ENCODE measurements at regions not wholly inside any gene's neighbourhood (a gene's known extent, or its start where the extent isn't known, plus 50 kb on each side); places are given as distances from the start of the nearest gene placed in this dataset.

DNA sequence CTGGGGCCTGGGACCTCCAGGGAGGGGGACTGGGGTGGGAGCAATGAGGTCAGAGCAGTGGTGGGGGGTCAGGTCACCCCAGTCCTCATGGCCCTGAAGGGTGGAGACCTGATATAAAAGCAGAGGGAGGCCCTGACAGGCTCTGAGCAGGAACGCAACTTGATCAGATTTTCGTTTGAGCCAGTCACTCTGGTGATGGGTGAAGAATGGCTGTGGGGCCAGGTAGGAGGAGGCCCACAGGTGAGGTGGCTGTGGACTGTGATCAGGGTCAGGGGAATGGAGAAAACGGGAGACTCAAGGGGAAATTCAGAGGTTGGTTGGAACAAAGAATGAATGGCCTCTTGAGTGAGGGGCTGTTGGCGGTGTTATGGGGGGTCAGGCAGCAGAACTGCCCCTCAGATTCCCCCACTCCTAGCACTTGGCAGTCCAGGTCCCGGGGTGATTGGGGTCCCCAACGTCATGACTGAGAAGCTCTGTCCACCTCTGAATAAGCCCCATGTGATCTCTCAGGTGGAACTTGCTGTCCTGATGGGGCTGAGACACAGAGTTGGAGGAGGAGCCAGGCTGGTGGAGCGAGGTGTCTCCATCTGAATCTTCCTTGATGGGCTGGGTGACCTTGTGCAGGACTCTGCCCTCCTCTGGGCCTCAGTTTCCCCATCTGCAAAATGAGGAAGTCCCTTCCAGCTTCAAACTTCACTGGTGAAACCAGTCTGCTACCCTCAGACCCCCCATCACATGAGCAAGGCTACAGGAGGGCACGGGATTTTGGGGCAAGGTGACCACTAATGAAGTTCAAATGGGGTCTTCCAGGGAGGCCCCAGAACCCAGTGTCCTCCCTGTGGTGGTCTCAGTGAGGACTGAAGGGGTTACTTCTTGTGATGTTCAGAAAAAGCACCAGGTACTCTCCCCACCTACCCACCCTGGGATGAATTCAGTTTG, 683.0 kb downstream of the MATN1 start:
- WGBS, result 88% methylated on average over 8 of the region's 8 CpGs
- no peak for DNase-seq (ENCODE audit: low read depth in 6 of 9, low spot score in 9 of 9)
- Histone ChIP-seq H3K4me1 (ENCODE audit: control insufficient read depth in 2 of 2, insufficient read depth in 2 of 2, low read length in 2 of 2) (no peaks in the 10 kb centered on the region), H3K27me3 (ENCODE audit: control insufficient read depth in 2 of 2, insufficient read depth in 1 of 2, low read length in 1 of 2) (no peaks in the 10 kb centered on the region), H3K9me3 (ENCODE audit: control insufficient read depth in 2 of 2, insufficient read depth in 1 of 2, low read length in 1 of 2) (peaks cover 0 to 20% of the 10 kb centered on the region in 2 donors), H3K27ac (ENCODE audit: low read depth in 1 of 2, low read length in 1 of 2) (no peak overlapping the region), H3K4me3 (ENCODE audit: low read length in 2 of 2) (no peak overlapping the region), H3K36me3 (ENCODE audit: control insufficient read depth in 2 of 2, insufficient read depth in 2 of 2, low read length in 1 of 2) (no peaks in the 10 kb centered on the region)

DNA sequence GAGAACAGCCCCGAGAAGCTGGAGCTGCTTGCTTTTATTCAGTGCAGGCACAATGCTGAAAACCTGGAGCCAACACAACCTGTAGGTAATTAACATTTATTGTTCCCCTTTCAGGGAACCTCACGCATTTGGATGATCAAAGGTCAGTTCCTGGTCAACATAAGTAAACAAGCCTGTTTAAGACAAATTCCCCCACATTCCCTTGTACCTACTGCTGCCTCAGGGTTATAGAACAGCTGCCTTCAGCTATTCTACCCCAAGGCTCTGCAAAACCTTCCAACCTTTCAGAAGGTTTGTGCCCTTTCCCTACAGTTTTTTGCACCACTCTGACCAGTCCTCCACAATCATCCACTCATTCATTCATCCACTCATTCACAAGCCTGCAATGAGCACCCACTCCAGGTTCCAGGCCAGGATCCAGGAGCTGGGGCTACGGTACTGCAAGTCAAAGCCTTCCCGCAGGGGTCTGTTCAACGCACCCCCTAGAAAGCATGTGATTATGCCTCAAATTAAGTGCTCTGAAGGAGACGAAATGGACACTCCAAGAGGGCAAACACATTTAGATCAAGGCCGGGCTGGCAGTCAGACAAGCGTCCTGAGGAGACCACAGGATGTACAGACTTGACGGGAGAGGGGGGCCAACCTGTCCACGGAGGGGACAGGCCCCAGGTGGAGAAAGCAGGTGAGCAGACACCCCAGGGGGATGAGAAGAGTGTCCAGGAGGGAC, 683.9 kb downstream of the MATN1 start:
- WGBS, result 88% methylated on average over 10 of the region's 10 CpGs
- Histone ChIP-seq H3K36me3 (ENCODE audit: control insufficient read depth in 2 of 2, insufficient read depth in 2 of 2, low read length in 1 of 2) (no peaks in the 10 kb centered on the region), H3K4me1 (ENCODE audit: control insufficient read depth in 2 of 2, insufficient read depth in 2 of 2, low read length in 2 of 2) (no peaks in the 10 kb centered on the region), H3K27ac (ENCODE audit: low read depth in 1 of 2, low read length in 1 of 2) (no peak overlapping the region), H3K27me3 (ENCODE audit: control insufficient read depth in 2 of 2, insufficient read depth in 1 of 2, low read length in 1 of 2) (no peaks in the 10 kb centered on the region), H3K4me3 (ENCODE audit: low read length in 2 of 2) (no peak overlapping the region), H3K9me3 (ENCODE audit: control insufficient read depth in 2 of 2, insufficient read depth in 1 of 2, low read length in 1 of 2) (peaks cover 0 to 20% of the 10 kb centered on the region in 2 donors)
- DNase-seq (ENCODE audit: low read depth in 6 of 9, low spot score in 9 of 9), result no peak

DNA sequence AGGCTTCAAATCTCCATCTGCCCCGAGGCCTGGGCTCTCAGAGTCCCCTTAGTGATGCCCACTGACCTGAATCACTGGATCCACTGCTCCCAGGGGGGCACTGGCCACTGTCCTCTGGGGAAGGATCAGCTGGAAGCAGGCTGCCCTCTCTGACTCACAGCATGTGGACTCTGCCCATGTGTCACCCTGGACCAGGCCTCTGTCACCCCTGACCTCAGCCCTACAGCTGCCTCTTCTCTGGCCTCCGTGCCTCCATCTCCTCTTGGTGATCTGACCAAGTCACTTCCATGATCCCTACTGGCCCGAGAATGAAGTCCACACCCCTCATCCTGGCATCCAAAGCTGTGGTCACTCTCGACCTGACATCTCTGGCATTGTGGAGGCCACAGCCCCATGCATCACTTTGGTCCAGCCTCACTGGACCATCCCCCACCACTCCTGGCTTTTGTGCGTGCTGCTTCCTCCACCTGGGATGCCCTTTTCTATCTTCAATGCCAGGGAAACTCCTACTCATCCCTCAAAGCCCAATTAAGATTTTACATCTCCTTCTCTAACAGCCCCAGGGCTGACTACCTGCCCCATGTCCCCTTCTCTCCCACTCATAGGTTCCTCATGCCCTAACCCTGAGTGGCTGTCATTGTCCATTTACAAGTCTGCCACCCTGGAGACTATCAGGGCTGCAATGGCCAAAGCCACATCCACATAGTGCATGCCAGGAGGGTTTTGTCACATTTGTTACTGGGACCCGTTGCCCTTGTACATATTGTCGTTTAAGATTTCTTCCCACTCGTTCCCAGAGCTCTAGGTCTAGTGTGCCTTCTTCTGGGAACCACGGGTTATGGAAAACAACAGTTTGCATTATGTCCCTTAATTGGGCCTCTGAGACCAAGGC, 685.0 kb downstream of the MATN1 start:
- H3K27ac ChIP-seq (ENCODE audit: low read depth in 1 of 2, low read length in 1 of 2), result no peak overlapping the region
- 85% methylated on average over 9 of the region's 9 CpGs for WGBS
- DNase-seq (ENCODE audit: low read depth in 6 of 9, low spot score in 9 of 9), result no peak
- H3K4me1 ChIP-seq (ENCODE audit: control insufficient read depth in 2 of 2, insufficient read depth in 2 of 2, low read length in 2 of 2), result no peaks in the 10 kb centered on the region
- peaks cover 0 to 19% of the 10 kb centered on the region in 2 donors for H3K9me3 ChIP-seq (ENCODE audit: control insufficient read depth in 2 of 2, insufficient read depth in 1 of 2, low read length in 1 of 2)
- no peak overlapping the region for H3K4me3 ChIP-seq (ENCODE audit: low read length in 2 of 2)
- H3K36me3 ChIP-seq (ENCODE audit: control insufficient read depth in 2 of 2, insufficient read depth in 2 of 2, low read length in 1 of 2), result no peaks in the 10 kb centered on the region
- H3K27me3 ChIP-seq (ENCODE audit: control insufficient read depth in 2 of 2, insufficient read depth in 1 of 2, low read length in 1 of 2), result no peaks in the 10 kb centered on the region

DNA sequence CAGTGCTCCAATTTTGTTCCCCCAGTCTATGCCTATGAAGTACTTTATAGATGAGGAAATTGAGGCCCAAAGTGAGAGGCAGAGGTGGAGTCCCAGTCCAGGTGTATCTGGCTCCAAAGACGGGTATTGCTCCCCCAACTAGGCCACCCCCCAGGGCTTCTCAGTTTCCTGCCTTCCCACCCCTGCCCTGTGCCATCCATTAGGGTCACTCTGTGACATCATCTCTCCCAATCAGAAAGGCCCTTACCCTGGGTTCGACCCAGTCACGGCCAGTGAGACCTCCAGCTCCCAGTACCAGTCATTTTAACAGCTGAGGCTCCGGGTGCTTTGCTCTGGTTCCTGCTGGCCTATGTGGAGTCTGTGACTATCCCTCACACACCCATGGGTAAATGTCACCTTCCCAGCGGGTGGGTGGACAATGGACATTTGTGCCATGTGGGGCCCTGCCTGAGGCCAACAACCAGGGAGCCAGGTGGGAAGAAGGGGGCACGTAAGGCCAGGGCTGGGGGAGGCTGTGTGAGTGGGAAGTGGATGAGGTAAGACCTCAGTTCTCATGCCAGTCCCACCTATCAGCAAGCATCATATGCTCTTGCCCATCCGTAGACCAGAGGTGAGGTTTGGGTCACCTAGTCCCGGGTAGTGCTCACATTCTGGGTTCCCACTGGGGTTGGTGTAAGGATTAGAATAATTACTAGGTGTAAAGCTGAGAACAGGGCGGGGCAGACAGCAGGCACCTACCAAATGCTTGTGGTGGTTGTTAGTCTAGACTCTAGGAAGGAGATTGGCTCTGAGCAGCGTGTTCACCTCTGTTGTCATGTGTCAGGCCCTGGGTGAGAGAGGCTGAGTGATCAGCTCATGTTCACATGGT, 685.9 kb downstream of the MATN1 start:
- no peaks in the 10 kb centered on the region for H3K4me1 ChIP-seq (ENCODE audit: control insufficient read depth in 2 of 2, insufficient read depth in 2 of 2, low read length in 2 of 2)
- no peak for DNase-seq (ENCODE audit: low read depth in 6 of 9, low spot score in 9 of 9)
- H3K27ac ChIP-seq (ENCODE audit: low read depth in 1 of 2, low read length in 1 of 2), result no peak overlapping the region
- peaks cover 0 to 10% of the 10 kb centered on the region in 2 donors for H3K9me3 ChIP-seq (ENCODE audit: control insufficient read depth in 2 of 2, insufficient read depth in 1 of 2, low read length in 1 of 2)
- no peaks in the 10 kb centered on the region for H3K27me3 ChIP-seq (ENCODE audit: control insufficient read depth in 2 of 2, insufficient read depth in 1 of 2, low read length in 1 of 2)
- no peak overlapping the region for H3K4me3 ChIP-seq (ENCODE audit: low read length in 2 of 2)
- no peaks in the 10 kb centered on the region for H3K36me3 ChIP-seq (ENCODE audit: control insufficient read depth in 2 of 2, insufficient read depth in 2 of 2, low read length in 1 of 2)
- WGBS, result 93% methylated on average over 10 of the region's 10 CpGs

DNA sequence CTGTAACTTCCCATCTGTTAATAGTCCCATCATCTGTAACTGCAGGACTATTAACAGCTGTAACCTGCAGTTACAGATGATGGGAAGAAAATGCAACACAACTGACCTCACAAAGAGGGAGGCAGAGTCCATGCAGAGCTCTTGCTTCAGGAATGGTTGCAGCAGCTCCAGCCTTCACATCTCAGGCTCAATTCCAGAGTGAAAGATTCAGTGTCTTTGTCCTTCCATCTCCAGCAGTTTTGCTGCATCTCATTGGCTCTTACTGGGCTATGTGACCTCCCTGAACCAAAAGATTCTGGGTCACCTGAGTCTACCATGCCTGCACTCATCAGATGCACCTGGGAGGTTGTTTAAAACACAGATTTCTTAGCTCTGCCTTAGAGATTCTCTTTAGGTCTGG, 686.7 kb downstream of the MATN1 start:
- H3K27me3 ChIP-seq (ENCODE audit: control insufficient read depth in 2 of 2, insufficient read depth in 1 of 2, low read length in 1 of 2), result no peaks in the 10 kb centered on the region
- no peak for DNase-seq (ENCODE audit: low read depth in 6 of 9, low spot score in 9 of 9)
- H3K9me3 ChIP-seq (ENCODE audit: control insufficient read depth in 2 of 2, insufficient read depth in 1 of 2, low read length in 1 of 2), result peaks cover 0 to 2% of the 10 kb centered on the region in 2 donors

DNA sequence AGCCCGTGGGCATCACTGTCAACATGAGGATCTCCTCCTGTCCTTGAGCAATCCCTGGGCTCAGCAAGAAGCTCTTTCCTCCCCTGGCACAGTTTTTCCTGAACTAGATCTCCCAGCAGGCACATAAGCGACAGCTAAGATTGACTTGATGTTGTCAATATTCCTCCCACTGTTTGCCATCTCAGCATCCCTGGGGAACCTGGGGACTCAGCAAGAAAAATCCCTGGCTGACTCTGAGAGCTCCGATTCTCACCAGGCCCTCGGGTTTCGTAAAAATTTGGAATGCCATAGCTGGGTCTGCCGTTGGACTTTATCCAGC, 687.2 kb downstream of the MATN1 start:
- H3K4me1 ChIP-seq (ENCODE audit: control insufficient read depth in 2 of 2, insufficient read depth in 2 of 2, low read length in 2 of 2), result no peaks in the 10 kb centered on the region
- DNase-seq (ENCODE audit: low read depth in 6 of 9, low spot score in 9 of 9), result no peak
- H3K27me3 ChIP-seq (ENCODE audit: control insufficient read depth in 2 of 2, insufficient read depth in 1 of 2, low read length in 1 of 2), result no peaks in the 10 kb centered on the region
- H3K27ac ChIP-seq (ENCODE audit: low read depth in 1 of 2, low read length in 1 of 2), result no peak overlapping the region
- no peaks in the 10 kb centered on the region for H3K36me3 ChIP-seq (ENCODE audit: control insufficient read depth in 2 of 2, insufficient read depth in 2 of 2, low read length in 1 of 2)
- 91% methylated on average over 6 of the region's 6 CpGs for WGBS
- H3K4me3 ChIP-seq (ENCODE audit: low read length in 2 of 2), result no peak overlapping the region
- no peaks in the 10 kb centered on the region for H3K9me3 ChIP-seq (ENCODE audit: control insufficient read depth in 2 of 2, insufficient read depth in 1 of 2, low read length in 1 of 2)

More for the DNA sequence above, 686.7 kb downstream of the MATN1 start:
- H3K27ac ChIP-seq (ENCODE audit: low read depth in 1 of 2, low read length in 1 of 2), result no peak overlapping the region
- no peaks in the 10 kb centered on the region for H3K36me3 ChIP-seq (ENCODE audit: control insufficient read depth in 2 of 2, insufficient read depth in 2 of 2, low read length in 1 of 2)
- H3K4me1 ChIP-seq (ENCODE audit: control insufficient read depth in 2 of 2, insufficient read depth in 2 of 2, low read length in 2 of 2), result no peaks in the 10 kb centered on the region
- no peak overlapping the region for H3K4me3 ChIP-seq (ENCODE audit: low read length in 2 of 2)

DNA sequence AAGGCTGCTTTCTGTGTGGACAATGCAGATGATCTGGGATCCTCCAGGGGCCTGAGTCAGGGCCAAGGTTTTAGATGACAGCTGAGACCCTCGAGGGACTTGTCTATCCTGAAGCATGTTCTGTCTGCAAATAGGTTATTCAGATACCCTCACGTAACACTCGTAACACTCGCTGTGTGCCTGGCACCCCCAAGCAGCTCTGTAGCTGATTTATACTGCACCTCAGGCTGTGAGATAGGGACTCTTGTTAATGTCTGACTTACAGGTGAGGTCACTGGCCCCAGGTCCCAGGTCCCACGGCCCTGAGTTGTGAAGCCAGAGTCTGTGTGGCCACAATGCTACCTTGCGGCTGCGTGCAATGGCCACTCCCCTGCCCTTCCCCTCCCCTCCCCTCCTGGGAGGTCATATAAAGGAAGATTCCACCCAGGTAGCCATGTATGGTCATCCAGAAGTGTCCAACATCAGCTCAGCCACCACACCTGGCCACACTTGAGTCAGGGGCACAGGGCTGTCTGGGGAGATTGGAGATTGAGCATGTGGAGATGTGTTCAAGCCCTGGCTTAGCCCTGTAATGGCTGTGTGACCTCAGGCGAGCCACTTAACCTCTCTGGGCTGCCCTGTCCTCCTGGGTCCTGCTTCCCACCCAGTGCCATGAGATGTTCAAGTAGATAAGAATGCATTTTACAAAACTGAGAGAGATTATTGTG, 687.7 kb downstream of the MATN1 start:
- no peaks in the 10 kb centered on the region for H3K4me1 ChIP-seq (ENCODE audit: control insufficient read depth in 2 of 2, insufficient read depth in 2 of 2, low read length in 2 of 2)
- no peaks in the 10 kb centered on the region for H3K27me3 ChIP-seq (ENCODE audit: control insufficient read depth in 2 of 2, insufficient read depth in 1 of 2, low read length in 1 of 2)
- DNase-seq (ENCODE audit: low read depth in 6 of 9, low spot score in 9 of 9), result no peak
- no peaks in the 10 kb centered on the region for H3K36me3 ChIP-seq (ENCODE audit: control insufficient read depth in 2 of 2, insufficient read depth in 2 of 2, low read length in 1 of 2)
- no peak overlapping the region for H3K4me3 ChIP-seq (ENCODE audit: low read length in 2 of 2)
- WGBS, result 86% methylated on average over 8 of the region's 8 CpGs
- no peak overlapping the region for H3K27ac ChIP-seq (ENCODE audit: low read depth in 1 of 2, low read length in 1 of 2)
- H3K9me3 ChIP-seq (ENCODE audit: control insufficient read depth in 2 of 2, insufficient read depth in 1 of 2, low read length in 1 of 2), result no peaks in the 10 kb centered on the region
